Stimulated activated CD8-positive, alpha-beta memory T cell treated with anti-CD3 and anti-CD28 coated beads, Interleukin-15, amount 100 ng/mL, for 4 hours (primary cell): ENCODE measurements at regions not wholly inside any gene's neighbourhood (a gene's known extent, or its start where the extent isn't known, plus 50 kb on each side); places are given as distances from the start of the nearest gene placed in this dataset.

Source experiments
- DNase-seq, 2 donors: peaks; one replicate each; pipeline ENCODE4 v3.0.0-alpha.2; 2020; ENCODE audit warnings: low read depth in 2 of 2

DNA sequence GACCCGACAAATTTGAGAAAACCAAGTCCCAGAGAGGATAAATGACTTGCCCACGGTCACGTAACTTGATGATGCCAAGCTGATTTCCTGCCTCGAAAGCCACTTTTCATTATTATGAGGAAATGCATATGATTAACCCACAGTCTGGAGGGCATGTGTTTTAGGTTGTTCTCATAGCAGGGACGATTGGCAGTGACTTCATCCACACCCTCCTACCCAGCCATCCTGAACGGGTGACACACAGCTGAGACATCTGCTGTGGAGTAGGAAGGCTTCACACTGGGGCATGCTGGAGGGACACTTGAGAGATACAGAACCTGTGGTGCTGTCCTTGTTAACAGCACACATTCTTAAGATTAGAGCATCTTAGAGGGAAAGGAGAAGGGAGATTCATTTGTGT is 65.4 kb upstream of the WDFY2 start:
- DNase-seq: no peak

DNA sequence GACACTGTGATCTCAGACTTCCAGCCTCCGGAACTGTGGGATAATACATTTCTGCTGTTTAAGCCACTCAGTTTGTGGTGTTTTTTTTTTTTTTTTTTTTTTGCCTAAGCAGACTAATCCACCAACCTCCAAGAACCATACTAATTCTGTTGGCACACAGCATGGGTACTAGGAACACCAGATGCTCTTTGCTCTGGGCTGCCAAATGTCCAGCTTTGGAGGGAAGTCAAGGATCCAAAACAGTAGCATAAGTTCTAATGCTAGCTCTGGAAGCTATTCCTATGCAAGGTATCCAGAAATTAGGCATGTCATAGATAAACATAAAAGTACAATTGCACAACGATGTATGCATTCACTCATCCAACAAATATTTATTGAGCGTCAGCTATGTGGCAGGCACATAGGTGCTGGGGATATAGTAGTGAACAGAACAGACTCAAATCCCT is 64.5 kb upstream of the WDFY2 start:
- DNase-seq: no peak

DNA sequence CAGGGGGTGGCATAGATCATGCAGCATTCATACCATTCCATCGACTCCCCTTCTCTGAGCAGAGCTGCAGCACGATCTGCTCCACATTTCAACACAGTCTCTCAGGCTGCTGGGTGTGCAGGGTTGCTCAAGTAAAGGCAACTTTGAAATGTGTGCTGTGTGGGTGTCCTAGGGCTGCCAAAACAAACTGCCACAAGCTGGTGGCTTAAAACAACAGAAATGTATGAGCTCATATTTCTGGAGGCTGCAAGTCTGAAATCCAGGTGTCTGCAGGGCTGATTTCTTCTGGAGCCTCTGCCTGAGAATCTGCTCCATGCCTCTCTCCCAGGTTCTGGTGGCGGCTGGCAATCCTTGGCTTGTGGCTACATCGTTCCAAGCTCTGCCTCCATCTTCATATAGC is 63.7 kb upstream of the WDFY2 start:
- no peak for DNase-seq

DNA sequence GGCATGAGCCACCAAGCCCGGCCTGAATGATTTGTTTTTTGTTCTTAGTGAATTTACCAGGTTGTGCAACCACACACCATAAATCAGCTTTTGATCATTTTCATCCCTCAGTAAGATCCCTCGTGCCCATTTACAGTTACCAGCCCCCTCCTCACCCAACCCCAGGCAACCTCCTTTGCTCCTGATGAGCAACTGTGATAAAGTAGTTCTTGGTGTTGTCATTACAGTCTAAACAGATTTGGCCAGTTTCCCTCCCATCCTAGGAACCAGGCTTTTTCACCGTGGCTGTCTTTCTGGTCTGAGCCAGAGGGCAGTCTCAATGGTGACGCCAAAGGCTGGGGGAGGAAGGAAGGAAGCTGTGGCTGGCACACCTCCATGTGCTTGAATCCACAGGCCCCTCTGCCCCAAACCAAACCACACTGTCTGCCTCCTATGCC is 61.2 kb upstream of the WDFY2 start:
- DNase-seq: no peak

DNA sequence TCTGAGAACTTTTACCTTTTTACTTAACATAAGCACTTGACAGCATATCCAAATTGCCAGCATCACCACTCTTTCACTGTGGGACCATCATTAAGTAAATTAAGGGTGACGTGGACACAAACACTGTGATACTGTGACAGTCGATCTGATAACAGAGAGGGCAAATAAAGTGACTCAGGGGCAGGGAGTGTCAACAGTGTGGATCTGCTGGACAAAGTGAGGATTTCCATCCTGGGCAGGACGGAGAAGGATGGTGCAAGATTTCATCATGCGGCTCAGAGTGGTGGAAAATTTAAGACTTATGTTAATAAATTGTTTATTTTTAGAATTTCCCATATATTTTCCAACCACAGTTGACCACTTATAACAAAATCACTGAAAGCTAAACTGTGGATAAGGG is 60.0 kb upstream of the WDFY2 start:
- no peak for DNase-seq

DNA sequence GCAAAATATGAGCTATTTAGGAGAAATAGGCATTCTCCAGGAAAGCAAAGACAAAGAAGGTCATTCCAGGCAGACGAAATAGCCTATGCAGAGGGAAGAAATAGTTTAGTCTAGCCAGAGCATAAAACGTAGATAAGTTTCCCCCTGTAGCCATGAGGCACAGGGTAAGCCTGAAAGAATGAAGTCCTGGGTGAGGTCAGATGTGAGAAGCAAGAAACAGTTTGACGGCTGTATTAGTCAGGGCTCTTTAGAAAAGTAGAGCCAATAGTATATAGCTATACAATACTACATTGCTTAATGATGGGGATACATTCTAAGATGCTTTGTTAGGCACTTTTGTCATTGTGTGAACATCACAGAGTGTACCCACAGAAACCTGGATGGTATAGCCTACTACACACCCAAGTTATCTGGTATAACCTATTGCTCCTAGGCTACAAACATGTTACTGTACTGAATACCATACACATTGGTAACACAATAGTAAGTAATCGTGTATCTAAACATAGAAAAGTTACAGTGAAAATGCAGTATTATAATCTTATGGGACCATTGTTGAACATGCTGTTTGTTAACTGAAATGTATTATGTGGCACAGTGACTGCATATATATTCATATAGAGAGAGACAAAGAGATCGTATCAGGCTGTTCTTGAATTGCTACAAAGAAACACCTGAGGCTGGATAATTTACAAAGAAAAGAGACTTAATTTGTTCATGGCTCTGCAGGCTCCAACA is 59.3 kb upstream of the WDFY2 start:
- DNase-seq: no peak

DNA sequence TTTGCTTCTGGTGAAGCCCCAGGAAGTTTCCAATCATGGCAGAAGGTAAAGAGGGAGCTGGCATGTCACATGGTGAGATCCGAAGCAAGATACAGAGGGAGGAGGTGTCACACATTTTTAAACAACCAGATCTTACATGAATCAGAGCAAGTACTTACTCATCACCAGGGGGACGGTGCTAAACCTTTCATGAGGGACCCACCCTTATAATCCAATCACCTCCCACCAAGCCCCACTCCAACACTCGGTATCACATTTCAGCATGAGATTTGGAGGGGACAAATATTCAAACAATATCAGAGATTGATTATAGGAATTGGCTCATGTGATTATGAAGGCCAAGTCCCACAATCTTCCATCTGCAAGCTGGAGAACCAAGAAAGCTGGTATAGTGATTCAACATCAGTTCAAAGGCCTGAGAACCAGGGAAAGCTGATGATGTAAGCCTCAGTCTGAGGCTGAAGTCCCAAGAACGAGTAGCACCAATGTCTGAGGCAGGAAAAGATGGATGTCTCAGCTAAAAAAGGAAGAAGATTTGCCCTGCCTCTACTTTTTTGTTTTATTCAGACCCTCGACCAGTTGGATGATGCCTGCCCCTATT is 58.6 kb upstream of the WDFY2 start:
- no peak for DNase-seq

DNA sequence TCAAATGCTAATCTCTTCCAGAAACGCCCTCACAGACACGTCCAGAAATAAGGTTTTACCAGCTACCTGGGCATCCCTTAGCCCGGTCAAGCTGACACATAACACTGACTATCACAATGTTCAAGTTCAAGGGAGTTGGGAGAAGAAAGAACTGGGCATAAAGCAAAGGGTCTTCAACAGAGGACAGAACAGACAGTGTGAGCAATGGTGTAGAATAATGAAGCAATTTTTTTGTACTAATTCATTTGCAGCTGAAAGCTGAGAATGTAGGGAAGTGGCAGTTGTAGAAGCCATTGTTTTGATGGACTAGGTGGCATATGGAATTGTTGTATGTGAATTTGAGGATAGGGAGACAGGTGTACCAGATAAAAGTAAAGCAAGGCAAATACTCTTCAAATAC is 58.1 kb upstream of the WDFY2 start:
- DNase-seq: no peak

DNA sequence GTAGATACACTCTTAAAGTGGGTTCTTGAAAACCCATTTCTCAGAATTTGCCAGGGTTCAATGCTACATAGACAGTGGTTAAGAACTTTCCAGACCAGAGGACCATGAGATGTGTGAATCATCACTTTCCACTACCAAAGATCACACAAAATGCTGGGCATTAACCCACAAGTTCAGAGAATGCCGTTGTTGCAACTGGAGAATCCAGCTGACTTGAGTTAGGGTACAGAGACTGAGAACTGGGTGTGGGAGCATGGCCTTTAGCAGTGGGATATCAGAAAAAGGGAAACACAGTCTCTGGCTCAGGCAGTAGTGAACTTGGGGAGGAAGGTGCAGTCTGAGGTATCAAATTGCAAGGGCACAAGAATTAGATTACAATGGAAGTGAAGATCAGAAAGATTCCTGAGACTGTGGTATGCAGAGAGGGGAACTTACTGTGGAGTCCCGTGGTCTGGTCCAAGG is 51.5 kb upstream of the WDFY2 start:
- DNase-seq: no peak

DNA sequence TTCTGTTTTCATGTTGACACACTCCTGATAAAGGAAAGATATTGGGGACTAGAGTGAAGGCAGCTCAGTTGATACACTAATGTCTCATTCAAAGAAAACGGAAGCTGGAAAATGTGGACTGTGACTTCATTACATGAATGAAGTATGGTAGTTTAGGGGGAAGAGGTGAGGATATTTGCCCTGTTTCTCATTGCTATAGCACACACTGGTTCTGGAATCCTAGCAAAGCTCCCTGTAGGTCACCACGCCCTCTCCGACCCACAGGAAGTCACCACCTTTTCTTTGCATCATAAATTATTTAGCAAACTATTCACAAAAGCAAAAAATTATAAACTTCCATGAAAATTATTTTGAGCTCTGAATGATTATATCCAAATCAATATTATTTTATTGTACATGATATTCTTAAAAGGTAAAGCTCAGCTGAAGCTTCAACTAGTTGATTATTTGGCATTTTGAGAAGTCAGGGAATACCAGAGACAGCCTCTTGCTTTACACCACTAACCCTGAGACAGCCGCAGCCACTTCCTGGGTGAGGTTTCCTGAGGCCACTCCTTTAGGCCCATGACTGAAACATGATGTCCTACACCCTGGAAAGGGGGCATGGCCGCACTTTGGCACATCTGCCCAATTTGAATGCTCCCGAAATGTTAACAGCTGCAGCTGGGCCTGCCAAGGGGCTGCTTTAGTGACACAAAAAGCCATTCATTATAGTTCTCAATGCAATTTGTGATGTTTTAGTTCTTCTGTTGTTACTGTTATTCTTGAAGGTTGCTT is 50.0 kb upstream of the WDFY2 start:
- peak; percentile 12 to 14 for DNase-seq
